ENCODE measurements at regions not wholly inside any gene's neighbourhood (a gene's known extent, or its start where the extent isn't known, plus 50 kb on each side); places are given as distances from the start of the nearest gene placed in this dataset.

DNA sequence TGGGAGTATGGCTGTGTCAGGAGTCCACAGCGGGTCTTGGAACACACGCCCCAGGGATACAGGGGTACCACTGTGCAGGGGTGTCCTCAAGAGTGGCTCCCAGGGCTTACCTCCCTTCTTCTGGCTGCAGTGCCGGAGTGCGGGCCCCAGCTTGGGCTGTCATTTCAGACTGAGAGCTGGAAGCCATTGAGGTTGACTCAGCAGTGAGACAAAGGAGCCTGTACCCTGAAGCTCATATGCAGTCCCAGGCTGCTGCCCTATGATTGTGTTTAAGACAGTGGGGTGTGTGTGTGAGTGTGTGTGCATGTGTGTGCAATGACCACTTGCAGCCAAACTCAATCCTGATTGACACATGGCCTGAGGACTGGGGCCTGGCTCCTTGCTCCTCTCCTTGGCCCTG is 167.7 kb upstream of the AFDN start:
- DNase-seq: no peak
- no peaks in the 10 kb centered on the region for H3K27me3 ChIP-seq
- no peak overlapping the region for H3K4me3 ChIP-seq
- H3K36me3 ChIP-seq: no peaks in the 10 kb centered on the region
- no peaks in the 10 kb centered on the region for H3K9me3 ChIP-seq

DNA sequence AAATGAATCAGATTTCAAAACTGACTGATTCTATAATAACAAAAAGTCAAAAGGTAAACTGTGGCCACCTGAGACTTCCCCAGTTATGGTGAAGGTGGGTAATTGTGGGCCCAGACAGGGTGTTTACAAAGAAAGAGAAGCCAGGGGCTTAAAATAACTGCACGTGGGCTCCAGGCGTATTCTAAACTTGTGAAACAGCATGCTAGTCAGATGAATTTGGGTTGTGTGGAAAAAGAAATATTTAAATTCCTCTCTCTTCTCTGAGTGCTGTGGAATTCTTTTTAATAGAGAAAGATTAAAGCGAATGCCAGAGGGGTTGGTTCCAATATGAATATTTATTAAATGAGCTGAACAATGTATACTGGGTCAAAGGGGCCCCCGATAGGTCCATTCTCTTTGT is 166.3 kb upstream of the AFDN start:
- Histone ChIP-seq H3K4me3 (no peak overlapping the region), H3K27me3 (no peaks in the 10 kb centered on the region), H3K9me3 (no peaks in the 10 kb centered on the region), H3K36me3 (no peaks in the 10 kb centered on the region)
- DNase-seq: no peak

DNA sequence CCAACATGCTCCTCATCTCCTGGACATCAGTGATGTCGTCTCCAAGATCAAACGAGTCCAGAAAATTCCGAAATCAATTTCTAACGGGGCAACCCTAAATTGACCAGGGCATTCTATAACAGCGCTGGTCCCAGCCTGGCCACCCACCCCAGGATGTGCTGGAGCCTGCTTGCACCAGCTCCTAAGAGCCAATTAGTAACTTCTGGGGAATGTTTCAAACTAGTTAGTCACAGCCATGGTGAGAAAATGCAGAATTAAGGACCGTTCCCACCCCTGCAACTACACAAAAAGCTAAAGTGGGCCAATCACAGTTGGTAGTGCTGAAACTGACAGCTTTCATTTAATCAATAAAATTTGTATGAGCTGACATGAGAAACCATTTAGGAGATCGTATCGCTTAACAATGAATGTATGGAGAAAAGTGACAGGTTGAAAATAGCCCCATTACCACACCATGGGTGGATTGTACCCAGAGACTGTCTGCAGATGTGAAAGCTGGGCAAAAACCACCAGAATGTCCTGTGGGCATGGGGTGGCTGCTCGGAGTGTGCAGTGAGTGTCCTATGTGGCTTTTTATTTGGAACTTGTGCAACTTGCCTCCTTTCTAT is 165.7 kb upstream of the AFDN start:
- no peak for DNase-seq
- Histone ChIP-seq H3K4me3 (no peak overlapping the region), H3K27me3 (no peaks in the 10 kb centered on the region), H3K9me3 (no peaks in the 10 kb centered on the region), H3K36me3 (no peaks in the 10 kb centered on the region)

DNA sequence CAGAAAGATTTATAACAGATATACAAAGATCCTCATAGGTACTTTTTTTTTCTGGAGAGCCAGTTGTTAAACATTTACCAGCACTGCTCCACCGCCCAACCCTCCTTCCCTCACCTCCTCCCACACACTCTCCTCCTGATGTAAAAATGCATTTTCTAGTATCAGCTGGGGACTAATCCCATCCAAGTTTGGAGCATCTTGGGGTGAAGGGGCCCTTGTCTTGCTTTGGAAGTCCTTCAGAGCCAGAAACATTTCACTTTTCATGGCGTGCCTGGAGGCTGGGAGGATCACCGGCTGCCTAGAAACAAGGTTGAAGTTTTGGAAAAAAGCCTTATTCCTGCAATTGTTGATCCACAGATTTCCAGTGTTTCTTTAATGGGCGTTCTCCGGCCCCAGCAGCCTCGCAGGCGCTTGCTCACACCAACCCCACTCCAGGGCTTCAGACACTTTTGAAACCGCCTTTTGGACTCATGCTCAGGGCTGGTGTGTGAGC is 165.1 kb upstream of the AFDN start:
- Histone ChIP-seq H3K27me3 (no peaks in the 10 kb centered on the region), H3K4me3 (no peak overlapping the region), H3K9me3 (no peaks in the 10 kb centered on the region), H3K36me3 (no peaks in the 10 kb centered on the region)
- no peak for DNase-seq

DNA sequence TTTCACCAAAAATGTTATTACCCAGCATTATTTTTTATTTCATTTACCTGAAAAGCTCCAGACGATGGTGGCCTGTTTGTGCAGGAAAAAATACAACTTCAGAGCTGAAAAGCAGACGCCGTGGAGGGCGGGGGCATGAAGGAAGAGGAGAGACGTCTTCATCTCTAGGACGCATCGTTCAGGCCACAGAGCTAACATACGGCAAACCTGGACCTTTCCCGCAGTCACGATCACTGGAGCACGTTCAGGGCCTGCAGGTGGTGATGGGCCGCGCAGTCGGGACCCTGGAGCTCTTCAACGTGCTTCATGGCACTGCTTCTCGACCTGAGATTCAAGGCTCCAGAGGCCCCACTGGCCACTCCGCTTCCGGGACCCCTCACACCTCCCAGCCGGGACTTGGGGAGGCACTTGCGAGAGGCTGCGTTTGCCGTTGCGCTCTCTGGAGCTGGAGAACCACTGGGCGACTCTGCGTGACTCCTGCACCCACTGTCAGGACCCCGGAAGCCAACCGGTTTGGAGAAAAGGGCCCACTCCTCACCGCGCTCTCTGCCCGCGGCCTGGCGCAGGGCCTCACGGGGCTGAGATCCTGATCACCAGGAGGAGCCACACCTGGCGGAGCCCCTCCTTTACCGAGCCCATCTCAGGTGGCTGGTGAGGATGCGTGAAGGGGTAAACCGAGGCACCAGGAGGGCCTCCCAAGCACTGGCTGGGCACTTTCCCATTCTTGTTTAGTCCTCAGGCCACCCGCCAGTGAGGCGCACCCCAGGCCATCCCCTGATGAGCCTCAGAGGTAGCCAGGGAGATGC is 164.4 kb upstream of the AFDN start:
- Histone ChIP-seq H3K9me3 (no peaks in the 10 kb centered on the region), H3K4me3 (no peak overlapping the region), H3K36me3 (no peaks in the 10 kb centered on the region), H3K27me3 (no peaks in the 10 kb centered on the region)
- no peak for DNase-seq

DNA sequence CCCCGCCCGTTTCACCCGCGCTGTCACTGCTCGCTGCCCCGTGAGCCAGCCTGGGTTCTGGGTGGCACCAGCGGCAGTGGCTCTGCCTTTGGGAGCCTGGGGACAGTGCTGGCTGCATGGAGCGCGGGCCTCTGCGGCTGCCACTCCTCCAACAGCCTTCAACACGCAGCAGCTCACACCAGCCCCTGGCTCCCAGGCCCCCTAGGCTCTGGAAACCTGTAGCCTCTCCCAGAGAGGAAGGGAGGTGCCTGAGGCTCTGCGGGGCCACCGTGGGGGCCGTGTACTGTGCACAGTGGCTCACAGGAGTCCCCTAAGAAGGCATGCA is 163.9 kb upstream of the AFDN start:
- no peaks in the 10 kb centered on the region for H3K9me3 ChIP-seq

DNA sequence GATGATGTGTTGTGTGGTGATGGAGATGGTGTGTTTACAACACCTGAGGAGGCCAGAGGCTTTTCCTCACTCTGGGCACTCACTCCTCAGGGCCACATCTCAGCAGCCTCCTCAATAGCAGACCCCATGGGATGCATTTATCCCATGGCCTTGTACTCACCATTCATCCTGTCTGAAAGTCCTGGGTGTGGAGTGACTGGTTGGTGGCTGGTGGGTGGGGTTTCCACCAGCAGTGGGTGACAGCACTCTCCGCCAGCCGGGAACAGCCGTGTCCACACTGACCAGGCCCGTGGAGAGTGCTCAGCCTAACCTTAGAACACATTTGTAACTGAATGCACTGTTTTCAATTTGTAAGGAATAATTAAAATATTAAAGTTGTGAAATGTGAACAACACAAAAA is 163.4 kb upstream of the AFDN start:
- Histone ChIP-seq H3K9me3 (no peaks in the 10 kb centered on the region), H3K4me3 (no peak overlapping the region), H3K27me3 (no peaks in the 10 kb centered on the region), H3K36me3 (no peaks in the 10 kb centered on the region)
- no peak for DNase-seq

More for the DNA sequence above, 163.9 kb upstream of the AFDN start:
- Histone ChIP-seq H3K27me3 (no peaks in the 10 kb centered on the region), H3K36me3 (no peaks in the 10 kb centered on the region), H3K4me3 (no peak overlapping the region)
- no peak for DNase-seq

GRCh38 chr6:167663784-167664443 is 162.8 kb upstream of the AFDN start:
- H3K27me3 ChIP-seq: no peaks in the 10 kb centered on the region
- no peak overlapping the region for H3K4me3 ChIP-seq
- DNase-seq: no peak
- no peaks in the 10 kb centered on the region for H3K36me3 ChIP-seq
- no peaks in the 10 kb centered on the region for H3K9me3 ChIP-seq

DNA sequence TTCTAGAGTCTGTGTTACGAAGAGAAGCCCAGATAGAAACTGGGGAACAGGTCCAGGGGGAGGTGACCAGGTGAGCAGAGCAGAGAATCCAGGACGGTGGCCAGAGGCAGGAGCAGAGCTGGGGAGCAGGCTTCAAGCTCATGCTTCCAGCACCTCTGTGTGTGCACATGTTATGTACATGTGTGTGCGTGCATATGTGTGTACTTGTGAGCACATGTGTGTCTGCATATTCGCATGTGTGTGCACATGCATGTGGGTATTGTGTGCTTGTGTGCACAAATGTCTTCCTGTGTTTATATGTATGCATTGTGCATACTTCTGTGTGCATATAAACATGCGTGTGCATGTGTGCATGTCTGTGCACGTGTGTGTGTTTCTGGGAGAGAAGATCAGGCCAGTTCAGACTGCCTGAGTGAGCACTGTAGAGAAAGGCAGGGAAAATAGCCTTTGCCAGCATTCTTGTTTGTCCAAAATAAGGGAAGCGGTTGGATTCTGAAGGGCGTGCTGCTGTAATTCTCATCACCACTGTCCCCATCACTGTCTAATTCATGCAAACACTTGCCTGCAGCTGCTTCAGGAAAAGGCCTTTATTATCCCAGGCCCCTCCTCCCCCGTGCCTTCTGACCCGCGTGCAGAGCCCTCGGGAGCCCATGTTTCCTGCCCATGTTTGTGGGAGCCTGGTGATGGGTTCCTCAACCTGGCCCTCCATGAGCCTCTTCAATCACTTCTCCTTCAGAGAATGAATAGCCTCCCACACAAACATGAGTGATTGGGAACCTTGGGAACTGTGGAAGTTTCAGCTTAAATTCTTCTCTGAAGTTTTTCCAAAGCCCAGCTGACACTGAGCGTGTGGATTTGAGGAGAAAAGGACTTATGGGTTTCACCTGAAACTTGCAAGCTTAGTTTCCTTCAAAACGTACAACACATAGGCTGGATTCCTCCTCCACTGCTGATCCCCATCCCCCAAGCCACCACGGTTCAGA is 161.7 kb upstream of the AFDN start:
- Histone ChIP-seq H3K4me3 (no peak overlapping the region), H3K27me3 (no peaks in the 10 kb centered on the region), H3K36me3 (no peaks in the 10 kb centered on the region), H3K9me3 (no peaks in the 10 kb centered on the region)
- DNase-seq: no peak

DNA sequence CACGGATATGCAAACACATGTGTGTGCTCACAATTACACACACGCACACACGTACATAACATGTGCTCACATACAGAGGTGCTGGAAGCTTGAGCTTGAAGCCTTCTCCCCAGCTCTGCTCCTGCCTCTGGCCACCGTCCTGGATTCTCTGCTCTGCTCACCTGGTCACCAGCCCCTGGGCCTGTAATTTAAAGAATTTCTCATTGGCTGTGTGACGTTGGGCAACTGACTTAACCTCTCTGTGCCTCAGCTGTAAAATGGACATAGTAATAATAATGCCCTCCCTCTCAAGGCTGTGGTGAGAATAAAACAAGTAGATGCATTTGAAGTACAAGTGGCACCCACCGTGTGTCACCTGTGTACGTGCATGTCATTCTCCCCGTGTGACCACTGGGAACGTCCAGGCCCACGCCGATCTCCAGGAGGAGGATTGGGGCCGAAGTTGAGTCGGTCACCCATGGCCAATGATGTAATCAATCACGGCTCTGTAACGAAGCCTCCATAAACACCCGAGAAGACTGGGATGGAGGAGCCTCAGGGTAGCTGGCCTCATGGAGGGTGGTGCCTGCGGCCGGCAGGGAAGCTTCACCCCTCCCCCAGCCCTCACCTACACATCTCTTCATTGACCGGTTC is 160.9 kb upstream of the AFDN start:
- Histone ChIP-seq H3K36me3 (no peaks in the 10 kb centered on the region), H3K9me3 (no peaks in the 10 kb centered on the region), H3K27me3 (no peaks in the 10 kb centered on the region), H3K4me3 (no peak overlapping the region)
- no peak for DNase-seq

DNA sequence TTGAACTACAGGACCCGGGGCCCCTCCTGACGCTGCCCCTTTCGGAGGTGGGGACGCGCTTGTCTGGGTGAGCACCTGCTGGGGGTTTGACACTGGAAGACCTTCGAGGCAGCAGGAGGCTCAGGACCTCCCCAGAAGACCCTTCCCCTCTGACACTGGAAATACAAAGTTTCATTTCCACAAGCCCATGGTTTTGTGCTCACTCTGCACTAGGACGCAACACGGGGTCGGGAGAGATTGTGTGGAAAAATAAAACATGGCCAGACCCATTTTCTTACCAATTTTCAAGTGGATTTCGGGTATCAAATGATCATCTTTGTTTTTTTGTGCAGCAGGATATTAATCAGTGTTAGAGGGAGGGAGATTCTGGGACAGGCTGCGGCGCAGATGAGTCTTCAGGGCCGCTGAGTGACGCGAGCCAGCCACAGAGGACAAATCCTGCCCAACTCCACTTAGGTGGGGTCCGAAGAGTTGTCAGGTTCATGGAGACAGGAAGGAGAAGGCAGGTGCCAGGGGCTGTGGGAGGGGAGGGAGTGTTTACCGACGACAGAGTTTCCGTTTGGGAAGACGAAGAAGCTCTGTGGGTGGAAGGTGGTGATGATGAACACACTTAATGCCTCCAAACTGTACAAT is 160.0 kb upstream of the AFDN start:
- H3K36me3 ChIP-seq: no peaks in the 10 kb centered on the region
- no peak for DNase-seq
- no peaks in the 10 kb centered on the region for H3K9me3 ChIP-seq
- H3K4me3 ChIP-seq: no peak overlapping the region
- H3K27me3 ChIP-seq: no peaks in the 10 kb centered on the region

DNA sequence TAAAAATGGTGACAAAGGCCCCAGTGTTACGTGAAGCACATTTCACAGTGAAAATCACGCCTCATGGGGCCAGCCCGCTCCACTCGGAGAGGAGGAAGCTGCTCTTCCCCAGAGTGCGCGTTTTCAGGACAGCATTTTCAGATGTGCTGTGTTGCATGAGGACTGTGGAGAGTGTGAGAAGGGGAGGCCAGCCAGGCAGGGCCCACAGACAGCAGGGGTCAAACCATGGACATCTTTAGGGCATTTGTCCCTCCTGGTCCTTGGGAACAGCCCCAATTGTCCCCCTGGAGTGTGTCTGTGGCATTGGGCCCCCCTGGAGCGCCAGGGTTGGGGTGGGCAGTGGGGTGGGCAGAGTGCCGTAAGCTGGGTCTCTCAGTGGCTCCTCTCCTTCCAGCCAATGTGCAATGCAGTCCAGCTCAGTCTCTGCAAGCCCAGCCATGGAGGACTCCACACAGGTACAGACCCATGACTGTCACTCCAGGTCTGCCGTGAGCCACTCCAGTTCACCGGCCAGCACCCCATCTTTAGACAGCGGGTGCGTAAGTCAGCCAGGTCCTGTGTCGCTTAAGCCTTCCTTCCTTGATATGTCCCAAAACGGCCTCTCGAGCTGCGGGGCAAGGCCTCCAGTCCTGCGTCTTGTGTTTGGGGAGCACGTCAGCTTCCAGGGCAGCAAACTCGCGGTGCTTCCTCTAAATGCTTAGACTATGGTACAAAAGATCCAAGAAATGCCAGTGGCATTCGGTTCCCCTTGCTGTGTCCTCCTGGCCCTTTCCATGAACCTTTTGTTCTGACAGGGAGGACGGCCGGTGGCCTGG is 159.3 kb upstream of the AFDN start:
- no peak overlapping the region for H3K4me3 ChIP-seq
- no peaks in the 10 kb centered on the region for H3K9me3 ChIP-seq
- H3K36me3 ChIP-seq: no peaks in the 10 kb centered on the region

GRCh38 chr6:167668019-167668753 is 158.5 kb upstream of the AFDN start:
- Histone ChIP-seq H3K9me3 (no peaks in the 10 kb centered on the region), H3K36me3 (no peaks in the 10 kb centered on the region), H3K4me3 (no peak overlapping the region), H3K27me3 (no peaks in the 10 kb centered on the region)
- DNase-seq: no peak

More for the DNA sequence above, 159.3 kb upstream of the AFDN start:
- no peak for DNase-seq
- no peaks in the 10 kb centered on the region for H3K27me3 ChIP-seq

- no peak overlapping the region for H3K4me3 ChIP-seq
- no peaks in the 10 kb centered on the region for H3K27me3 ChIP-seq
- no peaks in the 10 kb centered on the region for H3K36me3 ChIP-seq
- no peak for DNase-seq
- no peaks in the 10 kb centered on the region for H3K9me3 ChIP-seq
Measured at GRCh38 chr6:167668754-167669552, 157.8 kb upstream of the AFDN start.
